Uterus (tissue), 2 donors: ENCODE measurements at regions not wholly inside any gene's neighbourhood (a gene's known extent, or its start where the extent isn't known, plus 50 kb on each side); places are given as distances from the start of the nearest gene placed in this dataset.

Experiments
- POLR2A ChIP-seq, 2 donors: fragments of 450-650 bp; IDR thresholded peaks; one replicate each; pipeline ENCODE4 v1.6.1; 2016; ENCODE audit warnings: antibody characterized with exemption in 2 of 2, mild to moderate bottlenecking in 1 of 2, moderate library complexity in 1 of 2
- TF ChIP-seq, protein P1 (sequence below), 4 experiments: fragments of 200-600 bp in 2 of 4; fragments of 450-650 bp in 2 of 4; sonication (generic) in 2 of 4; IDR thresholded peaks; one replicate each; pipeline ENCODE4 v1.5.1; 2016 to 2019; ENCODE audit warnings: antibody characterized with exemption in 4 of 4, mild to moderate bottlenecking in 2 of 4, moderate library complexity in 1 of 4

DNA sequence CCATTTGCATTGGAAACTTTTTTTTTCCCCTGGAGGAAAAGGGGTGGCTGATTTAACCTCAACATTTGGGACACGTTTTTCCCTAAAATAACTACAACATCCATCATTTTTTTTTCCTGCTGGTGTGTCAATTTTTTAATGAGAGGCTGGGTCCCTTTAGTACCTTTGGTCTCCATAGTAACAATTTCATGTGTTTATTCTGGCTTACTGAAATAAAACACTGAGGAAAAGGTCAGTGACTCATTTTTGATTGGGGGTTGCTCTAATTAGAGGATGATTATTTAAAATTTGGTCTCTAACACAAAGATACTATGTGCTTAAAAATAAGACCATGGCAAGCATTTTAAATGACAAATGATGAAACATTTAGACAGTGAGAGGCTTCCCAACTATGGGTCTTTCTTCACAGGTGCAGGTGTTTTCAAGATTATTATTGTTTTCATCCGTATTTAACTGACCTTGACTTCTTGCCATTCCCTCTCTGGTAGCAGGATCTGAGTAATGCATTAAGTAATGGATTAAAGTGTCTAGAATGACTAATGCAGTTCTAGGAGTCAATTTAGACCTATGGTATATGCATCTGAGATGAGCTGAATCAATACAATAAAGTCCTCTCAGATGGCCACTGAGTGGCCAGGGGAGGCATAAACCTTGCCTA, 406.4 kb downstream of the KCNRG start:
- TF ChIP-seq, protein P1, sequence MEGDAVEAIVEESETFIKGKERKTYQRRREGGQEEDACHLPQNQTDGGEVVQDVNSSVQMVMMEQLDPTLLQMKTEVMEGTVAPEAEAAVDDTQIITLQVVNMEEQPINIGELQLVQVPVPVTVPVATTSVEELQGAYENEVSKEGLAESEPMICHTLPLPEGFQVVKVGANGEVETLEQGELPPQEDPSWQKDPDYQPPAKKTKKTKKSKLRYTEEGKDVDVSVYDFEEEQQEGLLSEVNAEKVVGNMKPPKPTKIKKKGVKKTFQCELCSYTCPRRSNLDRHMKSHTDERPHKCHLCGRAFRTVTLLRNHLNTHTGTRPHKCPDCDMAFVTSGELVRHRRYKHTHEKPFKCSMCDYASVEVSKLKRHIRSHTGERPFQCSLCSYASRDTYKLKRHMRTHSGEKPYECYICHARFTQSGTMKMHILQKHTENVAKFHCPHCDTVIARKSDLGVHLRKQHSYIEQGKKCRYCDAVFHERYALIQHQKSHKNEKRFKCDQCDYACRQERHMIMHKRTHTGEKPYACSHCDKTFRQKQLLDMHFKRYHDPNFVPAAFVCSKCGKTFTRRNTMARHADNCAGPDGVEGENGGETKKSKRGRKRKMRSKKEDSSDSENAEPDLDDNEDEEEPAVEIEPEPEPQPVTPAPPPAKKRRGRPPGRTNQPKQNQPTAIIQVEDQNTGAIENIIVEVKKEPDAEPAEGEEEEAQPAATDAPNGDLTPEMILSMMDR (IDR thresholded peaks at IDR 0.05): no peak
- TF ChIP-seq POLR2A (IDR thresholded peaks at IDR 0.05): no peak
